ENCODE measurements at regions not wholly inside any gene's neighbourhood (a gene's known extent, or its start where the extent isn't known, plus 50 kb on each side); places are given as distances from the start of the nearest gene placed in this dataset.

DNA sequence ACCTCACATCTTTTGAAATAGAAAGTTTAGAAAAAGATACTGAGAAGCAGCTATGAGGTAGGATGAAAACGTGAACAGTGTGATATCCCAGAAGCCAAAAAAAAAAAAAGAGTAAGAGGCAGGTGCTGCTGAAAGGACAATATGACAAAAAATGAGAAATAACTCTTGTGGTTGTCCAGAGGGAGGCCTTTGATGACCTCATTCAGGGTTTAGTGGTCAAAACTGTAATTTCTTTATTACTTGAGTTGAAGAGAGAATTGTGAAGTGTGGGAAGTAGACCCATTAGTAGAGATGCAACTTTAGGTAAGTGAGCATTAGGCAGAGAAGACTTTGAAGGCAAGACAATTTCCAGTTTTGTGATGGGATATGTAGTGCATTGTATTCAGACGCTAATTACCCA, 1306.3 kb upstream of the ACO1 start:
- Mint-ChIP-seq H3K9me3 (no peaks in the 10 kb centered on the region), H3K27me3 (no peaks in the 10 kb centered on the region), H3K4me3 (no peak overlapping the region), H3K36me3 (no peaks in the 10 kb centered on the region), H3K4me1 (no peaks in the 10 kb centered on the region), H3K27ac (no peak overlapping the region)
- peak in 1 of 2 donors; percentile 31 for ATAC-seq (replicated peaks)
- DNase-seq = no peak

DNA sequence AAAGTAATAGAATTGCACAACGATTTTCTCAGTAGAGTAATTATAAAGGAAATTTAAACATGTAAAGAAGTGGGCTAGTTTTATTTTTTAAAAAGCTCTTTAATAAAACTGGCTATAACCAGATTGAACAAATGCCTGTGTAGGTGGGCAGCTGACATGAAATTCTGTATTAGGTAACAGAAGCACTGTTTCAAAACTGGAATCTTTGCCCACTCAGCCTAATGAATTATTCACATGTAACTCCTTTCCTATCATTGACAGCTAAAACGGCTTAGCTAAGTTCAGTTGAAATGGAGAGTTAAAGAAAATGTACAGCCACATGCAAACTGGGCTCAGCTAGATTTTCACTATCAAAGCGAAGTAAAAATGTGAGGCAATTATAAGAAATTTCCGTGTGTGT, 1300.1 kb upstream of the ACO1 start:
- Mint-ChIP-seq H3K4me1 (no peaks in the 10 kb centered on the region), H3K9me3 (peaks cover 0 to 2% of the 10 kb centered on the region in 2 donors), H3K27ac (no peak overlapping the region), H3K36me3 (no peaks in the 10 kb centered on the region), H3K27me3 (no peaks in the 10 kb centered on the region), H3K4me3 (no peak overlapping the region)
- ATAC-seq (replicated peaks) = no peak
- DNase-seq = no peak

DNA sequence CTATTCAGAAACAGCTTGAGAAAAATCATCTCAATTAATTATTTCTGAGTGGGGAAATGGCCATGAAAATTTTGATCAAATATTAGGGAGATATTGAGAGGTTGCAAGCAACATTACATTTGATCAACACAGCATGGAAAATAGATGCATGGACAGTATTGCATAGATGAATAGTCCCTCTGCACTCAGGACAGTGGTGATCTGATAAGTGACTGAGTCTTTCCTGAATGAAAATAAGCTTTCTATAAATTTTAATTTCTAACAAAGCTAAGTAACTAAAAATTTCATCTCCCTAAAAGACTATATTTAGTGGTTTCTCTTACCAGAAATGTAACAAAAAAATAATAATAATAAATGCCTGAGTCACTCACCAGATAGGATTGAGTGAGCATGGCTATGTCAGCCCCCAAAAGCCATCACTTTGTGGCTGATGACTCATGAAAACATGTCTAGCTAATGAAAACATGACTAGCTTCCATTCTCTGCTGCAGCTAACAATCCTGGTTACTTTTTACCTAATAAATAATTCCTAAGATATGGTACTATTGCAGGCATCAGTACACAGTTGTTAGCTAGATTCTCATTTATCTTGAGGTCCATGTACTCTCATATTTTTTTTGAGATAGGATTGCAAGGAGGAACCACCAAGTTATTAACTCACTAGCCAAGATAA, 1294.8 kb upstream of the ACO1 start:
- no peak for DNase-seq
- no peak overlapping the region for H3K27ac Mint-ChIP-seq
- H3K9me3 Mint-ChIP-seq = peaks cover 0 to 2% of the 10 kb centered on the region in 2 donors
- no peak overlapping the region for H3K4me3 Mint-ChIP-seq
- no peaks in the 10 kb centered on the region for H3K27me3 Mint-ChIP-seq
- no peak for ATAC-seq (replicated peaks)
- H3K4me1 Mint-ChIP-seq = no peaks in the 10 kb centered on the region
- no peaks in the 10 kb centered on the region for H3K36me3 Mint-ChIP-seq

DNA sequence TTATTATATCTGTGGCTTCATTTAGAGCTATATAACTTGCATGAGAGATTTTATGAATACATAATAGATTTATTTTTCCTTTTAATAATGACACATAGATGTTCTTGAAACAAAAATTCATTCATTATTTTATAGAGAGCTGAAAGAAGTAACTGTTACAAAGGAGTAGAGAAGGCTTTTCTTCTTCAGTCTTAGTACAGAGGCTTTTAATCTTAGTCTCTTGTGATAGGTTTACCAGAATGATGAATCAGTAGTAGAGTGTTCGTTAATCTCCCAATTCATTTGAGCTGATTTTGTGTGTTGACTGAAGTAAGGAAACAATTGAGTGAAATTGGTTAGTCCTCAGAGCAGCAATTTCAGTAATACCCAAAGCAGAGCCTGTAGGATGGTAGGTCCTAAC, 1284.1 kb upstream of the ACO1 start:
- H3K27ac Mint-ChIP-seq = no peak overlapping the region
- no peaks in the 10 kb centered on the region for H3K4me1 Mint-ChIP-seq
- H3K36me3 Mint-ChIP-seq = no peaks in the 10 kb centered on the region
- peaks cover 0 to 4% of the 10 kb centered on the region in 2 donors for H3K27me3 Mint-ChIP-seq
- no peak overlapping the region for H3K4me3 Mint-ChIP-seq
- peaks cover 0 to 1% of the 10 kb centered on the region in 2 donors for H3K9me3 Mint-ChIP-seq
- ATAC-seq (replicated peaks) = no peak
- DNase-seq = no peak

DNA sequence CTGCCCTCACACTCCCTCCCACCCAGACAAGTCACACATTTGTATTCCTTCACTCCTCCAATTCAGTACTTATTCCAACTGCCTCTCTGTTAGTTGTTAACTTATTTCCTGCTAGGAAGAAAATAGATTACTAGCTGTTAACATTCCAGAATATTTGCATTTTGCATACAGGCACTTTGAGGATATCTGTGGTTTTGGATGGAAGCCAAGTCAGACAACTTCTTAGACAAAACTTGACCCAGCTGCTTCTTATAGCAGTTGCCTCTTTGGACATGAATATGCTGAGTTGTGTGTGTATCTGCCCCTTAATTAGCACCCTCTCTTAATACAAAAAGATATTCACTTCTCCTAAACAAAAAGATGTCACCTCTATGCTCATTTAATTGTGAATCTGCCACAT, 1280.6 kb upstream of the ACO1 start:
- DNase-seq (no peak), ATAC-seq (replicated peaks) (no peak)
- Mint-ChIP-seq H3K36me3 (no peaks in the 10 kb centered on the region), H3K27ac (no peak overlapping the region), H3K4me1 (no peaks in the 10 kb centered on the region), H3K27me3 (peaks cover 0 to 4% of the 10 kb centered on the region in 2 donors), H3K4me3 (no peak overlapping the region), H3K9me3 (peaks cover 0 to 1% of the 10 kb centered on the region in 2 donors)

DNA sequence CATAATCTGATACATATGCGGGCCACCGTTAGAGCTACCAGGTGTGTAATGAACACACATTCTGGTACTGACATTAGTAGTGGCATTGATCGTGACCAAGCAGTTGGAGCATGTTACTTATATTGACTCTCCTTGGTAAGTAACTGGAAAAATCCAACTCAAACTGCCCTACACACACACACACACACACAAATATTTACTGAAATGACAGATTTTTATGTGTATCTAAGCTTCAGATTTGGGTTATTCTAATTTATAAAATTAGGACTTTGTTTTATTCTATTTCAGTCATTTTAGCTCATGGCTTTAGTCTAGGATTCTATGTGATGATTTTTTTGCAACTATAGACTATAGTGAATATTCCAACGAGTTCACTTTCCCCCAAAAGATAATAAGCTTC, 1280.2 kb upstream of the ACO1 start:
- ATAC-seq (replicated peaks) = no peak
- Mint-ChIP-seq H3K27ac (no peak overlapping the region), H3K9me3 (peaks cover 0 to 1% of the 10 kb centered on the region in 2 donors), H3K36me3 (no peaks in the 10 kb centered on the region), H3K4me1 (no peaks in the 10 kb centered on the region), H3K27me3 (peaks cover 0 to 4% of the 10 kb centered on the region in 2 donors), H3K4me3 (no peak overlapping the region)
- DNase-seq = no peak

DNA sequence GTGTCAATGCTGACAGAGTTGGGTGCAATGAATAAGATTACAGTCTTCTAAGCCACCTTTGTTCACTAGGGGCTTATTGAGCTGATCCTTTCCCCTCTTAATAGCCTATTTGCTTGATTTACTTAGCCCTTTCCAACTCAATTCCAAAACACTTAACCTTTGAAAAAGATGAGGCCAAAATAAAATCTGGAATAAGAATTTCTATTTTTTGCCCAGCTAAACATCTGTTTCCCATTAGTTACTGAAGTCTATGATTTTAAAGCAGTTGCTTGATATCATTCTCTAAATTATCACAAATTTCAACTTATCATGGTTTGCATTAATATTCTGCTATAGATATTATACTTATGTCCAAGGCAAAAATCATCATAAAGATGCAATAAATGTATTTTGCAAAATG, 1272.0 kb upstream of the ACO1 start:
- ATAC-seq (replicated peaks) = no peak
- H3K36me3 Mint-ChIP-seq = no peaks in the 10 kb centered on the region
- peaks cover 0 to 4% of the 10 kb centered on the region in 2 donors for H3K27me3 Mint-ChIP-seq
- no peak overlapping the region for H3K4me3 Mint-ChIP-seq
- peaks cover 0 to 2% of the 10 kb centered on the region in 2 donors for H3K9me3 Mint-ChIP-seq
- H3K4me1 Mint-ChIP-seq = no peaks in the 10 kb centered on the region
- H3K27ac Mint-ChIP-seq = no peak overlapping the region
- no peak for DNase-seq

DNA sequence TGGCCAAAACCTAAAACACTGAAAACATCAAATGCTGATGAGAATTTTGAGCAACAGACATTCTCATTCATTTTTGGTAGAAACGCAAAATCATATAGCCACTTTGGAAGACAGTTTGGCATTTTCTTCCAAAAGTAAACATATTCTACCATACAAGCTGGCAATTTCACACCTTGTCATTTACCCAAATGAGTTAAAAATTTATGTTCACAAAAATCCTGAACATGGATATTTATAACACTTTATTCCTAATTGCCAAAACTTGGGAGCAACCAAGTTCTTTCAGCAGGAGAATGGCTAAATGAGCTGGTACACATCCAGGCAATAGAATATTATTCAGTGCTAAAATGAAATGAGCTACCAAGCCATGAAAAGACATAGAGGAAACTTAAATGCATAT, 1270.1 kb upstream of the ACO1 start:
- H3K27ac Mint-ChIP-seq = no peak overlapping the region
- peaks cover 0 to 2% of the 10 kb centered on the region in 2 donors for H3K9me3 Mint-ChIP-seq
- no peak for ATAC-seq (replicated peaks)
- H3K4me3 Mint-ChIP-seq = no peak overlapping the region
- H3K4me1 Mint-ChIP-seq = no peaks in the 10 kb centered on the region
- no peak for DNase-seq
- no peaks in the 10 kb centered on the region for H3K36me3 Mint-ChIP-seq
- H3K27me3 Mint-ChIP-seq = peaks cover 0 to 4% of the 10 kb centered on the region in 2 donors

DNA sequence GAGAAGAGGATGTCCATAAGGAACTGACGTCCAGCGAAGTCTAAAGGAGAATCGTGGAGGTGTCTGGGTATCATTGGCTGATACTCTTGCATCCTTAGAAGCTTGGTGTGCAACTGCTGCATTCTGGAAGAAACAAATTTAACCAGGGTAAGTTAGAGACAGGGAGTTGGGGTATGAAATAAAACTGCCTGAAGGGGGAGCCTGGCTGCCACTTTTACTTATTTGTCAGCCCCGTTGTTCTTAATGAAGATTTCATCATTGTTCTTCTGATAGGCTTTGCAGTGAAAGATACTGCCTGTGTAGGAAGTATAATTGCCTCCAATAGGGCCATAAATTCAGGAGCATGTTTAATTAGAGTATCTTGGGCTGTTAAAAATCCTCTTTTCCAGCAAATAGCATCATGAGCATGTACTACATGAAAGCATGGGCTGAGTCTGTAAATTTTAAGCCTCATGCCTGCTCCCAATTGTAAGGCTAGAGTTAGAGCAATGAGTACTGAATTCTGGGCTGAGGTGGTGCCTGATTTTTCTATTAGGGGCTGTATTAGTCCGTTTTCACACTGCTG, 1264.5 kb upstream of the ACO1 start:
- ATAC-seq (replicated peaks) = peak; percentile 83 to 86
- DNase-seq = peak; percentile 6
- Mint-ChIP-seq H3K4me3 (no peak overlapping the region), H3K36me3 (no peaks in the 10 kb centered on the region), H3K27me3 (peaks cover 0 to 4% of the 10 kb centered on the region in 2 donors), H3K27ac (no peak overlapping the region), H3K4me1 (no peaks in the 10 kb centered on the region), H3K9me3 (peaks cover 0 to 2% of the 10 kb centered on the region in 2 donors)

DNA sequence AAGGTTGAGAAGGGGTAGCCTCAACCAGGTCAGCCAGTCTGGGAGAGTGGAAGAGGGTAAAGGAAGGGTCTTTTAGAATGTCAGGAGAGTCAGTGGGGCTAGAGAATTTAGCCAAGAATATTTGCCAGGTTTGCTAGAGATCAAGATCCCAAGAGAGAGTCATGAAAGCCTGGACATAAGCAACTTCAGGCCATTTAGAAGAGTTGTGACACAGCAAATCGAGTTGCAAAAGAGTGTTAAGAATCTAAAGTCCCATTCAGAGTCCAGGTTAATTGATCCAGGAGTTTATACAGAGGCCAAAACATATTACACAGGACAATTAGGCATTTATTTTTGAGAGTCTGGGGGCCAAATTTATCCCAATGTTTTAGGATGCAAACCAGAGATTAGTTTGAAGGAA, 1260.1 kb upstream of the ACO1 start:
- DNase-seq = no peak
- no peak overlapping the region for H3K27ac Mint-ChIP-seq
- H3K9me3 Mint-ChIP-seq = no peaks in the 10 kb centered on the region
- ATAC-seq (replicated peaks) = no peak
- H3K4me1 Mint-ChIP-seq = no peaks in the 10 kb centered on the region
- no peaks in the 10 kb centered on the region for H3K36me3 Mint-ChIP-seq
- no peak overlapping the region for H3K4me3 Mint-ChIP-seq
- no peaks in the 10 kb centered on the region for H3K27me3 Mint-ChIP-seq

DNA sequence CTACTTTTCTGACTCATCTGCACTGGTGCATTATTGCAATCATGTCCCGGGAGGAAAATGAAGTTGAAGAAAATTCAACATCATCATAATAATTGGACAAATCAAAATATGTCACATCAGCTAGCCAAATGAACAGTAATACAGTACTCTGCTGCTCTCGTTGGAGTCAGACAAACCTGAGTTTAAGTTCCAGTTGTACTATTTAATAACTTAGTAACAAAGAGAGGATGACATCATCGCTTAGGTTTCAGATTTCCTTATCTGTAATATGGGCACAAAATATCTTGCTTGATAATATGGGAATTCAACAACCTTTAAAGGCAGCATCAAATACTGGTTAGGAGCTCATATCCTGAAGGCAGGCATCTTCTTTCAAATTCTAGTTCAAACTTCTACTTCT, 1248.9 kb upstream of the ACO1 start:
- ATAC-seq (replicated peaks) = no peak
- H3K27ac Mint-ChIP-seq = no peak overlapping the region

DNA sequence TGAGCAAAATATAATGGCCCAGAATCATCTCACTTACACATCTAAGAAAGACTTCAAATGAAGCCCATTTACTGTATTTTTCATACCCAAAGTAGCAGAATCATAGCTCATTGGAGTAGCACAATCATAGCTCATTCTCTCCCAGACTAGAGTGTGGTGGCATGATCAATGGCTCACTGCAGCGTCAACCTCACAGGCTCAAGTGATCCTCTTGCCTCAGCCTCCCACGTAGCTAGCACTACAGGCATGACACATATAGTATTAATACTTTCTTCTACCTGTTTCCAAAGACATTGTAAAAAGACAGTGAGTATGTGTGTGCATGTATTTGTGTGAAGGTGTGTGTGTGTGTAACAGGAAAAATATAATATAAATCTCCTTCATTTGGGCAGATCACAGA, 1247.9 kb upstream of the ACO1 start:
- H3K36me3 Mint-ChIP-seq = no peaks in the 10 kb centered on the region
- peaks cover 0 to 11% of the 10 kb centered on the region in 2 donors for H3K27me3 Mint-ChIP-seq
- no peak overlapping the region for H3K27ac Mint-ChIP-seq
- no peaks in the 10 kb centered on the region for H3K4me1 Mint-ChIP-seq
- ATAC-seq (replicated peaks) (no peak), DNase-seq (no peak)
- no peak overlapping the region for H3K4me3 Mint-ChIP-seq
- H3K9me3 Mint-ChIP-seq = no peaks in the 10 kb centered on the region

More for the DNA sequence above, 1248.9 kb upstream of the ACO1 start:
- no peak for DNase-seq
- Mint-ChIP-seq H3K27me3 (peaks cover 0 to 11% of the 10 kb centered on the region in 2 donors), H3K9me3 (no peaks in the 10 kb centered on the region), H3K4me3 (no peak overlapping the region), H3K4me1 (no peaks in the 10 kb centered on the region), H3K36me3 (no peaks in the 10 kb centered on the region)

DNA sequence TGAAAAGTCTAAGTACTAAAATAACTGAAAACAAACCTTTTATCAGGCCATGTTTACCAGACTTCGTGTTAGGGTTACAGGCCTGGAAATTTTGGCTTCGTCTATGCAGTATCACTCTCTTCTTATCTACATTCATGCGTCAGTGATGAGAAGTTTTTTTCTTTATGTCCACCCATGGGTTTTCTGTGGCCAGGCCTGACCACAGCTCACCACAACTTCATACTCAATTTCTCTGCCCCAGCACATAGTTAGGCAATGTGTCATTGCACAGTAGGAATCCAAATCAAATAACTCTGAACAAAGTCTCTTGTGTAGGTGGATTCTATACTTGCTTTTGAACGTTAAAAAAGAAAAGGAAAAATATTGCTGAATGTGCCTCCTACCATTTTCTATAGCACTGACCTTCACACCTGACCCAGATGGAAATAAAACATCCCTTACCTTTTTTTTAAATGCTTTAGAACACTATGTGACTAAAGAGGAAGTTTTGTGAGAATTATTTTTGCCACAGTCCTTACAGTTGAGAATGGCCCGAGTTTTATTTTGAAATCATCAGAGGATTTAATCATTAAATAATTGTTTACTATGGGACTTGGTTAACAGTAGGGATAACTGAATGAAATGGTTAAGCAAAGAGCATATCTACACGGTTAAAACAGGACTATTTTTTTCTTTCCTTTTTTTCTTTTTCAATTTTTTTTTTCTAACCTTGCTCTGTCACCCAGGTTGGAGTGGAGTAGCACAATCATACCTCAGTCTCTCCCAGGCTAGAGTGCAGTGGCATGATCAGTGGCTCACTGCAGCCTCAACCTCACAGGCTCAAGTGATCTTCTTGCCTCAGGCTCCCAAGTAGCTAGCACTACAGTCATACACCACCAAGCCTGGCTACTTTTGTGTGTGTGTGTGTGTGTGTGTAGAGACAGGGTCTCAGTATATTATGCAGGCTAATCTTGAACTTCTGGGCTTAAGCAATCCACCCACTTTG, 1247.0 kb upstream of the ACO1 start:
- no peaks in the 10 kb centered on the region for H3K9me3 Mint-ChIP-seq
- no peaks in the 10 kb centered on the region for H3K4me1 Mint-ChIP-seq
- no peak overlapping the region for H3K27ac Mint-ChIP-seq
- no peaks in the 10 kb centered on the region for H3K36me3 Mint-ChIP-seq
- DNase-seq (no peak), ATAC-seq (replicated peaks) (no peak)
- H3K4me3 Mint-ChIP-seq = no peak overlapping the region
- H3K27me3 Mint-ChIP-seq = peaks cover 0 to 10% of the 10 kb centered on the region in 2 donors

DNA sequence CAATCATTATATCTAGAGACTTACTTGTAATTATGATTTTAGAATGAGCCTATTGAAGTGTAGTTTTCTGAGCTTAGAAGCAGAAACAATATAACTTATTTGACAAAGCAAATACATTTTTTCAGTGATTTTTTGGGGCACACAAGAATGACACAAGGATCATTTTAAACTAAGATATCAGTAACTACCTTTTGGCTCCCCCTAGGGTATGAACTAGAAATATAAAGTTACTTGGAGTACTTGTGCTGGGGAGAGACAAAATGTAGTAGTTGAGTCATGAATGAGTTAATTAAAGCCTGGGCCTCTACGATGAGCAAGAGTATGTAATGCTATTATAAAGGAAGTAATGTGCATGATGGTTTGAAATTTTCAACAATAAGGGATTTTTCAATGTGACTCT, 1244.1 kb upstream of the ACO1 start:
- Mint-ChIP-seq H3K9me3 (no peaks in the 10 kb centered on the region), H3K36me3 (no peaks in the 10 kb centered on the region), H3K4me1 (no peaks in the 10 kb centered on the region), H3K27me3 (no peaks in the 10 kb centered on the region), H3K27ac (no peak overlapping the region), H3K4me3 (no peak overlapping the region)
- ATAC-seq (replicated peaks) (no peak), DNase-seq (no peak)
